CD4-positive, alpha-beta T cell treated with Interleukin-15 for 1 hour (primary cell): ENCODE measurements at regions not wholly inside any gene's neighbourhood (a gene's known extent, or its start where the extent isn't known, plus 50 kb on each side); places are given as distances from the start of the nearest gene placed in this dataset.
"Not testable (repeated sequence)": the region's sequence is repeated elsewhere in the genome, so short reads cannot be mapped to it uniquely, and the experiment has no call there.

Experiments
- DNase-seq: peaks from one replicate; pipeline ENCODE4 v3.0.0-alpha.2; 2020

- not testable (repeated sequence) for DNase-seq
Measured at GRCh38 chr21:9246010-9246409, 1275.4 kb upstream of the TPTE start.

DNA sequence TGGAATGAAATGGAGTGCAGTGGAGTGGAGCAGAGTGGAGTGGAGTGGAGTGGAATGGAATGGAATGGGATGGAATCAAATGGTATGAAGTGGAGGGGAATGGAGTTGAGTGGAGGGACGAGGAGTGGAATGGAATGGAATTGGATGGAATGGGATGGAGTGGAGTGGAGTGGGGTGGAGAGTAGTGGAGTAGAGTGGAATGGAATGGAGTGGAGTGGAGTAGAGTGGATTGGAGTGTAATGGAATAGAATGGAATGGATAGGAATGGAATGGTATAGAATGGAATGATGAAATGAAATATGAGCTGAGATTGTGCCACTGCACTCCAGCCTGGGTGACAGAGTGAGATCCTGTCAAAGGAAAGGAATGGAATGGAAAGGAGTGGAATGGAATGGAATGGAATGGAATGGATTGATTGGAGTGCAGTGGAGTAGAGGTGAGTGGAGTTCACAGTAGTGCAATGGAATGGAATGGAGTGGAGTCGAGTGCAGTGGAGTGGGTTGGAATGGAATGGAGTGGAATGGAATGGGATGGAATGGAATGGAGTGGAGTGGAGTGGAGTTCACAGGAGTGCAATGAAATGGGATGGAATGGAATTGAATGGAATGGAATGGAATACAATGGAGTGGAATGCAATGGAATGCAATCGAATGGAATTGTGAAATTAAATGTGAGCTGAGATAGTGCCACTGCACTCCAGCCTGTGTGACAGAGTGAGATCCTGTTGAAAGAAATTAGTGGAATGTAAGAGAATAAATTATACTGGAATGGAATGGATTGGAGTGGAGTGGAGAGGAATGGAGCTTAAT, 1274.7 kb upstream of the TPTE start:
- peak; percentile 15 for DNase-seq

DNA sequence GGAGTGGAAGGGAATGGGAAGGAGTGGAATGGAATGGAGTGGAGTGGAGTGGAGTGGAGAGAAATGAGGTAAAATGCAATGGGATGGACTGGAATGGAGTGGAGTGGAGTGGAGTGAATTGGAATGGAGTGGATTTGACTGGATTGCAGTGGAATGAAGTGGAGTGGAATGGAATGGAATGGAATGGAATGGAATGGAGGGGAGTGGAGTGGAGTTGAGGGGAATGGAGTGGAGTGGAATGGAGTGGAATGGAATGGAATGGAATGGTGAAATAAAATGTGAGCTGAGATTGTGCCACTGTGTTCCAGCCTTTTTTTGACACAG, 1274.1 kb upstream of the TPTE start:
- DNase-seq = not testable (repeated sequence)

GRCh38 chr21:9247616-9248317, 1273.6 kb upstream of the TPTE start:
- not testable (repeated sequence) for DNase-seq
